GM12892 (cell line): ENCODE measurements at regions not wholly inside any gene's neighbourhood (a gene's known extent, or its start where the extent isn't known, plus 50 kb on each side); places are given as distances from the start of the nearest gene placed in this dataset.

Experiments
- POLR2A ChIP-seq: IDR thresholded peaks from 2 replicates; pipeline ENCODE4 v1.6.1; 2011; ENCODE audit warnings: low read depth, low read length, control low read depth
- POLR2AphosphoS5 ChIP-seq: IDR thresholded peaks from 2 replicates; pipeline ENCODE4 v1.6.1; 2011; ENCODE audit warnings: low read depth, low read length, control low read depth
- TAF1 ChIP-seq: IDR thresholded peaks from 2 replicates; pipeline ENCODE4 v1.6.1; 2011; ENCODE audit warnings: low read depth, mild to moderate bottlenecking, control low read depth, low read length, borderline replicate concordance

- TF ChIP-seq POLR2A (no peak), TAF1 (no peak), POLR2AphosphoS5 (no peak)
Observed at GRCh38 chr1:222394224-222394623, 153.7 kb downstream of the HHIPL2 start.
